ENCODE measurements at regions not wholly inside any gene's neighbourhood (a gene's known extent, or its start where the extent isn't known, plus 50 kb on each side); places are given as distances from the start of the nearest gene placed in this dataset.

GRCh38 chr13:62838929-62839328 is 1423.3 kb upstream of the PCDH20 start:
- TF ChIP-seq CTCF (IDR thresholded peaks at IDR 0.05; ENCODE audit: low read depth, low read length) = no peak
- Histone ChIP-seq H3K27ac (no peak overlapping the region), H3K36me3 (no peaks in the 10 kb centered on the region), H3K9me3 (ENCODE audit: low read depth) (no peaks in the 10 kb centered on the region), H3K4me3 (no peak overlapping the region), H3K27me3 (no peaks in the 10 kb centered on the region), H3K4me1 (ENCODE audit: low read depth) (no peaks in the 10 kb centered on the region)
- no peak for DNase-seq (ENCODE audit: low read depth in 1 of 2, low spot score in 1 of 2)

- DNase-seq (ENCODE audit: low read depth in 1 of 2, low spot score in 1 of 2) = no peak
- Histone ChIP-seq H3K4me3 (no peak overlapping the region), H3K27ac (no peak overlapping the region), H3K36me3 (no peaks in the 10 kb centered on the region), H3K9me3 (ENCODE audit: low read depth) (no peaks in the 10 kb centered on the region), H3K4me1 (ENCODE audit: low read depth) (no peaks in the 10 kb centered on the region), H3K27me3 (no peaks in the 10 kb centered on the region)
- no peak for TF ChIP-seq CTCF (IDR thresholded peaks at IDR 0.05; ENCODE audit: low read depth, low read length)
These were observed 1422.2 kb upstream of the PCDH20 start for GRCh38 chr13:62837895-62838294.

- Histone ChIP-seq H3K9me3 (ENCODE audit: low read depth) (no peaks in the 10 kb centered on the region), H3K36me3 (no peaks in the 10 kb centered on the region), H3K4me3 (no peak overlapping the region), H3K27me3 (no peaks in the 10 kb centered on the region), H3K27ac (no peak overlapping the region), H3K4me1 (ENCODE audit: low read depth) (no peaks in the 10 kb centered on the region)
- no peak for DNase-seq (ENCODE audit: low read depth in 1 of 2, low spot score in 1 of 2)
- TF ChIP-seq CTCF (IDR thresholded peaks at IDR 0.05; ENCODE audit: low read depth, low read length) = no peak
These were observed 1413.8 kb upstream of the PCDH20 start for GRCh38 chr13:62829486-62829885.

GRCh38 chr13:62799931-62800436 is 1384.3 kb upstream of the PCDH20 start:
- Histone ChIP-seq H3K4me1 (ENCODE audit: low read depth) (no peaks in the 10 kb centered on the region), H3K27me3 (no peaks in the 10 kb centered on the region), H3K9me3 (ENCODE audit: low read depth) (no peaks in the 10 kb centered on the region), H3K4me3 (no peak overlapping the region), H3K27ac (no peak overlapping the region), H3K36me3 (no peaks in the 10 kb centered on the region)
- no peak for DNase-seq (ENCODE audit: low read depth in 1 of 2, low spot score in 1 of 2)
- no peak for TF ChIP-seq CTCF (IDR thresholded peaks at IDR 0.05; ENCODE audit: low read depth, low read length)

- Histone ChIP-seq H3K4me3 (no peak overlapping the region), H3K27ac (no peak overlapping the region), H3K4me1 (ENCODE audit: low read depth) (no peaks in the 10 kb centered on the region), H3K36me3 (no peaks in the 10 kb centered on the region), H3K27me3 (no peaks in the 10 kb centered on the region), H3K9me3 (ENCODE audit: low read depth) (no peaks in the 10 kb centered on the region)
- no peak for DNase-seq (ENCODE audit: low read depth in 1 of 2, low spot score in 1 of 2)
- no peak for TF ChIP-seq CTCF (IDR thresholded peaks at IDR 0.05; ENCODE audit: low read depth, low read length)
These were observed 1383.4 kb upstream of the PCDH20 start for GRCh38 chr13:62799038-62799535.

GRCh38 chr13:62793850-62794249 is 1378.2 kb upstream of the PCDH20 start:
- DNase-seq (ENCODE audit: low read depth in 1 of 2, low spot score in 1 of 2) = no peak
- Histone ChIP-seq H3K27me3 (no peaks in the 10 kb centered on the region), H3K4me1 (ENCODE audit: low read depth) (no peaks in the 10 kb centered on the region), H3K27ac (no peak overlapping the region), H3K4me3 (no peak overlapping the region), H3K36me3 (no peaks in the 10 kb centered on the region), H3K9me3 (ENCODE audit: low read depth) (no peaks in the 10 kb centered on the region)
- no peak for TF ChIP-seq CTCF (IDR thresholded peaks at IDR 0.05; ENCODE audit: low read depth, low read length)
